HepG2 (cell line): ENCODE measurements at regions not wholly inside any gene's neighbourhood (a gene's known extent, or its start where the extent isn't known, plus 50 kb on each side); places are given as distances from the start of the nearest gene placed in this dataset.

Experiments used
- ASH2L ChIP-seq: fragments of 300-600, 200-600 bp; sonication (generic); IDR thresholded peaks from 2 replicates; pipeline ENCODE4 v1.7.0; 2017; ENCODE audit warnings: low read depth, mild to moderate bottlenecking, moderate library complexity, mixed read lengths, low read length; ENCODE audit not compliant: insufficient read length
- HHEX ChIP-seq: IDR thresholded peaks from 2 replicates; pipeline ENCODE4 v1.6.1; 2016; ENCODE audit warnings: control low read depth
- PHF5A ChIP-seq: IDR thresholded peaks from one replicate; pipeline ENCODE4 v1.6.1; 2018; ENCODE audit warnings: low read depth, missing genetic modification reagents; ENCODE audit not compliant: unreplicated experiment
- XRCC5 ChIP-seq: fragments of 200-400 bp; formaldehyde crosslinking; optimal IDR thresholded peaks from 2 replicates; pipeline ENCODE3; 2017; ENCODE audit warnings: mild to moderate bottlenecking, low read length
- ZBTB1 ChIP-seq: sonication (generic); formaldehyde crosslinking; IDR thresholded peaks from 2 replicates; pipeline ENCODE4 v1.4.0; 2020; ENCODE audit warnings: missing genetic modification reagents, borderline replicate concordance
- ZNF232 ChIP-seq: sonication (generic); formaldehyde crosslinking; IDR thresholded peaks from 2 replicates; pipeline ENCODE4 v1.4.0; 2020; ENCODE audit warnings: missing genetic modification reagents, borderline replicate concordance
- ZNF547 ChIP-seq: sonication (generic); formaldehyde crosslinking; IDR thresholded peaks from 2 replicates; pipeline ENCODE4 v1.5.1; 2020; ENCODE audit warnings: mild to moderate bottlenecking, missing genetic modification reagents
- ZNF678 ChIP-seq: sonication (generic); formaldehyde crosslinking; IDR thresholded peaks from 2 replicates; pipeline ENCODE4 v1.4.0; 2020; ENCODE audit warnings: mild to moderate bottlenecking, missing genetic modification reagents
- ZNF83 ChIP-seq: sonication (generic); formaldehyde crosslinking; IDR thresholded peaks from 2 replicates; pipeline ENCODE4 v1.4.0; 2020; ENCODE audit warnings: missing genetic modification reagents, mild to moderate bottlenecking, borderline replicate concordance
- TF ChIP-seq, protein P1 (sequence below): sonication (generic); formaldehyde crosslinking; IDR thresholded peaks from 2 replicates; pipeline ENCODE4 v1.5.0; 2020; ENCODE audit warnings: mild to moderate bottlenecking, missing genetic modification reagents, borderline replicate concordance
- TF ChIP-seq, protein P2 (sequence below): sonication (generic); formaldehyde crosslinking; IDR thresholded peaks from 2 replicates; pipeline ENCODE4 v1.9.0; 2022; ENCODE audit warnings: low read depth, missing genetic modification reagents
- TF ChIP-seq, protein P3 (sequence below): sonication (generic); formaldehyde crosslinking; conservative IDR thresholded peaks from 2 replicates; pipeline ENCODE4 v1.4.0; 2020; ENCODE audit warnings: missing genetic modification reagents
- TF ChIP-seq, protein P4 (sequence below): sonication (generic); formaldehyde crosslinking; IDR thresholded peaks from 2 replicates; pipeline ENCODE4 v1.4.0; 2020; ENCODE audit warnings: mild to moderate bottlenecking, missing genetic modification reagents
- TF ChIP-seq, protein P5 (sequence below): sonication (generic); formaldehyde crosslinking; IDR thresholded peaks from 2 replicates; pipeline ENCODE4 v1.4.0; 2020; ENCODE audit warnings: low read depth, mild to moderate bottlenecking, missing genetic modification reagents
- TF ChIP-seq, protein P6 (sequence below): sonication (generic); formaldehyde crosslinking; IDR thresholded peaks from 2 replicates; pipeline ENCODE4 v1.5.1; 2020; ENCODE audit warnings: missing genetic modification reagents, mild to moderate bottlenecking, borderline replicate concordance

DNA sequence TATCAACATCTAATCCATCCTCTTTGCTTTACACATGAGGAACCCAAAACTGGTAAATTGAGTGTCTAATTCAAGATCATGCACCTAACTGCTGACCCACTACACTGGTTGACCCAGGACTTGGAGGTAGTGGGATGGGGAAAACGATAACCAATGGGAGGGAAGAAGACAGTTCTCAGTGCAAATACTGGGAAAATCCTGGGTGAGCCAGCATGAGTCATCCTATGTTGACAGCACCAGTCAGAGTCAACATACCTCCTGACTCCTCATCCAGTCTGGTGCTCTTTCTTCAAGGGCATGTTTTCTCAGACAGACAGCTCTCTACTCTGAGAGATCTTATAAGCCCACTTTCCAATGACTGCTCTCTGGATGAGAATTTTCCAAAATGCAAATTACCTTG lies 232.8 kb upstream of the PTGER4 start (continued):
- TF ChIP-seq XRCC5 (peak; percentile 20), ZNF678 (CRISPR knock-in tag) (no peak), HHEX (CRISPR knock-in tag) (no peak), ZNF83 (CRISPR knock-in tag) (no peak), ZBTB1 (no peak), ZNF232 (CRISPR knock-in tag) (no peak), ASH2L (no peak), ZNF547 (CRISPR knock-in tag) (no peak), PHF5A (CRISPR knock-in tag) (no peak)
- TF ChIP-seq, protein P1, sequence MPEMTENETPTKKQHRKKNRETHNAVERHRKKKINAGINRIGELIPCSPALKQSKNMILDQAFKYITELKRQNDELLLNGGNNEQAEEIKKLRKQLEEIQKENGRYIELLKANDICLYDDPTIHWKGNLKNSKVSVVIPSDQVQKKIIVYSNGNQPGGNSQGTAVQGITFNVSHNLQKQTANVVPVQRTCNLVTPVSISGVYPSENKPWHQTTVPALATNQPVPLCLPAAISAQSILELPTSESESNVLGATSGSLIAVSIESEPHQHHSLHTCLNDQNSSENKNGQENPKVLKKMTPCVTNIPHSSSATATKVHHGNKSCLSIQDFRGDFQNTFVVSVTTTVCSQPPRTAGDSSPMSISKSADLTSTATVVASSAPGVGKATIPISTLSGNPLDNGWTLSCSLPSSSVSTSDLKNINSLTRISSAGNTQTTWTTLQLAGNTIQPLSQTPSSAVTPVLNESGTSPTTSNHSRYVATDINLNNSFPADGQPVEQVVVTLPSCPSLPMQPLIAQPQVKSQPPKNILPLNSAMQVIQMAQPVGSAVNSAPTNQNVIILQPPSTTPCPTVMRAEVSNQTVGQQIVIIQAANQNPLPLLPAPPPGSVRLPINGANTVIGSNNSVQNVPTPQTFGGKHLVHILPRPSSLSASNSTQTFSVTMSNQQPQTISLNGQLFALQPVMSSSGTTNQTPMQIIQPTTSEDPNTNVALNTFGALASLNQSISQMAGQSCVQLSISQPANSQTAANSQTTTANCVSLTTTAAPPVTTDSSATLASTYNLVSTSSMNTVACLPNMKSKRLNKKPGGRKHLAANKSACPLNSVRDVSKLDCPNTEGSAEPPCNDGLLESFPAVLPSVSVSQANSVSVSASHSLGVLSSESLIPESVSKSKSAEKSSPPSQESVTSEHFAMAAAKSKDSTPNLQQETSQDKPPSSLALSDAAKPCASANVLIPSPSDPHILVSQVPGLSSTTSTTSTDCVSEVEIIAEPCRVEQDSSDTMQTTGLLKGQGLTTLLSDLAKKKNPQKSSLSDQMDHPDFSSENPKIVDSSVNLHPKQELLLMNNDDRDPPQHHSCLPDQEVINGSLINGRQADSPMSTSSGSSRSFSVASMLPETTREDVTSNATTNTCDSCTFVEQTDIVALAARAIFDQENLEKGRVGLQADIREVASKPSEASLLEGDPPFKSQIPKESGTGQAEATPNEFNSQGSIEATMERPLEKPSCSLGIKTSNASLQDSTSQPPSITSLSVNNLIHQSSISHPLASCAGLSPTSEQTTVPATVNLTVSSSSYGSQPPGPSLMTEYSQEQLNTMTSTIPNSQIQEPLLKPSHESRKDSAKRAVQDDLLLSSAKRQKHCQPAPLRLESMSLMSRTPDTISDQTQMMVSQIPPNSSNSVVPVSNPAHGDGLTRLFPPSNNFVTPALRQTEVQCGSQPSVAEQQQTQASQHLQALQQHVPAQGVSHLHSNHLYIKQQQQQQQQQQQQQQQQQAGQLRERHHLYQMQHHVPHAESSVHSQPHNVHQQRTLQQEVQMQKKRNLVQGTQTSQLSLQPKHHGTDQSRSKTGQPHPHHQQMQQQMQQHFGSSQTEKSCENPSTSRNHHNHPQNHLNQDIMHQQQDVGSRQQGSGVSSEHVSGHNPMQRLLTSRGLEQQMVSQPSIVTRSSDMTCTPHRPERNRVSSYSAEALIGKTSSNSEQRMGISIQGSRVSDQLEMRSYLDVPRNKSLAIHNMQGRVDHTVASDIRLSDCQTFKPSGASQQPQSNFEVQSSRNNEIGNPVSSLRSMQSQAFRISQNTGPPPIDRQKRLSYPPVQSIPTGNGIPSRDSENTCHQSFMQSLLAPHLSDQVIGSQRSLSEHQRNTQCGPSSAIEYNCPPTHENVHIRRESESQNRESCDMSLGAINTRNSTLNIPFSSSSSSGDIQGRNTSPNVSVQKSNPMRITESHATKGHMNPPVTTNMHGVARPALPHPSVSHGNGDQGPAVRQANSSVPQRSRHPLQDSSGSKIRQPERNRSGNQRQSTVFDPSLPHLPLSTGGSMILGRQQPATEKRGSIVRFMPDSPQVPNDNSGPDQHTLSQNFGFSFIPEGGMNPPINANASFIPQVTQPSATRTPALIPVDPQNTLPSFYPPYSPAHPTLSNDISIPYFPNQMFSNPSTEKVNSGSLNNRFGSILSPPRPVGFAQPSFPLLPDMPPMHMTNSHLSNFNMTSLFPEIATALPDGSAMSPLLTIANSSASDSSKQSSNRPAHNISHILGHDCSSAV (CRISPR knock-in tag): no peak
- TF ChIP-seq, protein P2, sequence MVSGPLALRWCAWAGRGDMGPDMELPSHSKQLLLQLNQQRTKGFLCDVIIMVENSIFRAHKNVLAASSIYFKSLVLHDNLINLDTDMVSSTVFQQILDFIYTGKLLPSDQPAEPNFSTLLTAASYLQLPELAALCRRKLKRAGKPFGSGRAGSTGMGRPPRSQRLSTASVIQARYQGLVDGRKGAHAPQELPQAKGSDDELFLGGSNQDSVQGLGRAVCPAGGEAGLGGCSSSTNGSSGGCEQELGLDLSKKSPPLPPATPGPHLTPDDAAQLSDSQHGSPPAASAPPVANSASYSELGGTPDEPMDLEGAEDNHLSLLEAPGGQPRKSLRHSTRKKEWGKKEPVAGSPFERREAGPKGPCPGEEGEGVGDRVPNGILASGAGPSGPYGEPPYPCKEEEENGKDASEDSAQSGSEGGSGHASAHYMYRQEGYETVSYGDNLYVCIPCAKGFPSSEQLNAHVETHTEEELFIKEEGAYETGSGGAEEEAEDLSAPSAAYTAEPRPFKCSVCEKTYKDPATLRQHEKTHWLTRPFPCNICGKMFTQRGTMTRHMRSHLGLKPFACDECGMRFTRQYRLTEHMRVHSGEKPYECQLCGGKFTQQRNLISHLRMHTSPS: no peak
- TF ChIP-seq, protein P3, sequence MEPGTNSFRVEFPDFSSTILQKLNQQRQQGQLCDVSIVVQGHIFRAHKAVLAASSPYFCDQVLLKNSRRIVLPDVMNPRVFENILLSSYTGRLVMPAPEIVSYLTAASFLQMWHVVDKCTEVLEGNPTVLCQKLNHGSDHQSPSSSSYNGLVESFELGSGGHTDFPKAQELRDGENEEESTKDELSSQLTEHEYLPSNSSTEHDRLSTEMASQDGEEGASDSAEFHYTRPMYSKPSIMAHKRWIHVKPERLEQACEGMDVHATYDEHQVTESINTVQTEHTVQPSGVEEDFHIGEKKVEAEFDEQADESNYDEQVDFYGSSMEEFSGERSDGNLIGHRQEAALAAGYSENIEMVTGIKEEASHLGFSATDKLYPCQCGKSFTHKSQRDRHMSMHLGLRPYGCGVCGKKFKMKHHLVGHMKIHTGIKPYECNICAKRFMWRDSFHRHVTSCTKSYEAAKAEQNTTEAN (CRISPR knock-in tag): no peak
- TF ChIP-seq, protein P4, sequence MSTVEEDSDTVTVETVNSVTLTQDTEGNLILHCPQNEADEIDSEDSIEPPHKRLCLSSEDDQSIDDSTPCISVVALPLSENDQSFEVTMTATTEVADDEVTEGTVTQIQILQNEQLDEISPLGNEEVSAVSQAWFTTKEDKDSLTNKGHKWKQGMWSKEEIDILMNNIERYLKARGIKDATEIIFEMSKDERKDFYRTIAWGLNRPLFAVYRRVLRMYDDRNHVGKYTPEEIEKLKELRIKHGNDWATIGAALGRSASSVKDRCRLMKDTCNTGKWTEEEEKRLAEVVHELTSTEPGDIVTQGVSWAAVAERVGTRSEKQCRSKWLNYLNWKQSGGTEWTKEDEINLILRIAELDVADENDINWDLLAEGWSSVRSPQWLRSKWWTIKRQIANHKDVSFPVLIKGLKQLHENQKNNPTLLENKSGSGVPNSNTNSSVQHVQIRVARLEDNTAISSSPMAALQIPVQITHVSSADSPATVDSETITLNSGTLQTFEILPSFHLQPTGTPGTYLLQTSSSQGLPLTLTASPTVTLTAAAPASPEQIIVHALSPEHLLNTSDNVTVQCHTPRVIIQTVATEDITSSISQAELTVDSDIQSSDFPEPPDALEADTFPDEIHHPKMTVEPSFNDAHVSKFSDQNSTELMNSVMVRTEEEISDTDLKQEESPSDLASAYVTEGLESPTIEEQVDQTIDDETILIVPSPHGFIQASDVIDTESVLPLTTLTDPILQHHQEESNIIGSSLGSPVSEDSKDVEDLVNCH: no peak
- TF ChIP-seq, protein P5, sequence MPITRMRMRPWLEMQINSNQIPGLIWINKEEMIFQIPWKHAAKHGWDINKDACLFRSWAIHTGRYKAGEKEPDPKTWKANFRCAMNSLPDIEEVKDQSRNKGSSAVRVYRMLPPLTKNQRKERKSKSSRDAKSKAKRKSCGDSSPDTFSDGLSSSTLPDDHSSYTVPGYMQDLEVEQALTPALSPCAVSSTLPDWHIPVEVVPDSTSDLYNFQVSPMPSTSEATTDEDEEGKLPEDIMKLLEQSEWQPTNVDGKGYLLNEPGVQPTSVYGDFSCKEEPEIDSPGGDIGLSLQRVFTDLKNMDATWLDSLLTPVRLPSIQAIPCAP (CRISPR knock-in tag): no peak
- TF ChIP-seq, protein P6, sequence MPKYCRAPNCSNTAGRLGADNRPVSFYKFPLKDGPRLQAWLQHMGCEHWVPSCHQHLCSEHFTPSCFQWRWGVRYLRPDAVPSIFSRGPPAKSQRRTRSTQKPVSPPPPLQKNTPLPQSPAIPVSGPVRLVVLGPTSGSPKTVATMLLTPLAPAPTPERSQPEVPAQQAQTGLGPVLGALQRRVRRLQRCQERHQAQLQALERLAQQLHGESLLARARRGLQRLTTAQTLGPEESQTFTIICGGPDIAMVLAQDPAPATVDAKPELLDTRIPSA (CRISPR knock-in tag): no peak
